Astrocyte of the spinal cord (primary cell): ENCODE measurements at regions not wholly inside any gene's neighbourhood (a gene's known extent, or its start where the extent isn't known, plus 50 kb on each side); places are given as distances from the start of the nearest gene placed in this dataset.

Experiments
- DNase-seq: peaks from one replicate; pipeline ENCODE4 v3.0.0; 2011; ENCODE audit warnings: low read depth, low spot score
- H3K4me3 ChIP-seq: 2 replicates; pipeline ENCODE4 v1.5.1; 2011; ENCODE audit warnings: low read depth, mild to moderate bottlenecking, low read length, moderate library complexity
- CTCF ChIP-seq: IDR thresholded peaks from 2 replicates; pipeline ENCODE4 v1.5.1; 2012; ENCODE audit warnings: low read depth, mild to moderate bottlenecking, low read length, inconsistent platforms
- in situ Hi-C: cut with HindIII; loops from 2 replicates; pipeline ENCODE4 v1.10.0; 2017; ENCODE audit warnings: low sequenced_read_pairs

- DNase-seq = no peak
- H3K4me3 ChIP-seq = no peak overlapping the region
- TF ChIP-seq CTCF = no peak
- in situ Hi-C loops = no loop called here
These were observed 224.8 kb upstream of the DPYD start for GRCh38 chr1:98145655-98146054.

- in situ Hi-C loops = no loop called here
- TF ChIP-seq CTCF = no peak
- H3K4me3 ChIP-seq = no peak overlapping the region
- no peak for DNase-seq
These were observed 222.6 kb upstream of the DPYD start for GRCh38 chr1:98143403-98143802.

- no peak overlapping the region for H3K4me3 ChIP-seq
- in situ Hi-C loops = no loop called here
- no peak for DNase-seq
- TF ChIP-seq CTCF = no peak
These were observed 212.3 kb upstream of the DPYD start for GRCh38 chr1:98133131-98133530.

- in situ Hi-C loops = no loop called here
- no peak for DNase-seq
- H3K4me3 ChIP-seq = no peak overlapping the region
- TF ChIP-seq CTCF = no peak
These were observed 209.6 kb upstream of the DPYD start for GRCh38 chr1:98130408-98130807.

GRCh38 chr1:98129491-98129890, 208.7 kb upstream of the DPYD start:
- no peak for TF ChIP-seq CTCF
- H3K4me3 ChIP-seq = no peak overlapping the region
- in situ Hi-C loops = no loop called here
- DNase-seq = no peak

GRCh38 chr1:98126740-98127139, 205.9 kb upstream of the DPYD start:
- no peak for DNase-seq
- H3K4me3 ChIP-seq = no peak overlapping the region
- in situ Hi-C loops = no loop called here
- no peak for TF ChIP-seq CTCF

- no peak for DNase-seq
- in situ Hi-C loops = no loop called here
- H3K4me3 ChIP-seq = no peak overlapping the region
- TF ChIP-seq CTCF = no peak
These were observed 200.8 kb upstream of the DPYD start for GRCh38 chr1:98121646-98122045.
